HG03060 (cell line): ENCODE measurements at regions not wholly inside any gene's neighbourhood (a gene's known extent, or its start where the extent isn't known, plus 50 kb on each side); places are given as distances from the start of the nearest gene placed in this dataset.
"Not testable (repeated sequence)": the region's sequence is repeated elsewhere in the genome, so short reads cannot be mapped to it uniquely, and the experiment has no call there.

Experiments
- ATAC-seq: cut with Tn5 transposase; IDR thresholded peaks from one replicate; pipeline ENCODE4 v1.9.1; 2021; ENCODE audit warnings: low read depth, moderate number of reproducible peaks; ENCODE audit not compliant: unreplicated experiment

DNA sequence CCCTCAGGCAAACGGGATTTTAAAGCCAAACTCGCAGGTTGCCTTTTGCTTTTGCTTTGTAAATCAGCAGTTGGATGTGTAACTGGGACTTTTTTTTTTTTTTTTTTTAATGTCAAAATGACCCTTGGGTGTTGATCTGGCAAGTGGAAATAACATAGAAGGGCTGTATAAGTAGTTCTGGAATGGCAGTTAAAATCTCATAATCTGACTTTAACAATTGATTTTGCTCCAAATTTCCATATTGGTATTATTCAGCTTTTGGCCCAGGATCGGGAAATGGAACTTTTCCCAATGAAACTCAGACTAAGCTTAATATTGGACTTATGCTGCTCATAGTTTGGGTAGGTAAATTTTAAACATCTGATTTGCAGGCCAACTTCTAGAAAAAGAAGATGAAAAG lies 346.8 kb upstream of the NUDT12 start:
- no peak for ATAC-seq

DNA sequence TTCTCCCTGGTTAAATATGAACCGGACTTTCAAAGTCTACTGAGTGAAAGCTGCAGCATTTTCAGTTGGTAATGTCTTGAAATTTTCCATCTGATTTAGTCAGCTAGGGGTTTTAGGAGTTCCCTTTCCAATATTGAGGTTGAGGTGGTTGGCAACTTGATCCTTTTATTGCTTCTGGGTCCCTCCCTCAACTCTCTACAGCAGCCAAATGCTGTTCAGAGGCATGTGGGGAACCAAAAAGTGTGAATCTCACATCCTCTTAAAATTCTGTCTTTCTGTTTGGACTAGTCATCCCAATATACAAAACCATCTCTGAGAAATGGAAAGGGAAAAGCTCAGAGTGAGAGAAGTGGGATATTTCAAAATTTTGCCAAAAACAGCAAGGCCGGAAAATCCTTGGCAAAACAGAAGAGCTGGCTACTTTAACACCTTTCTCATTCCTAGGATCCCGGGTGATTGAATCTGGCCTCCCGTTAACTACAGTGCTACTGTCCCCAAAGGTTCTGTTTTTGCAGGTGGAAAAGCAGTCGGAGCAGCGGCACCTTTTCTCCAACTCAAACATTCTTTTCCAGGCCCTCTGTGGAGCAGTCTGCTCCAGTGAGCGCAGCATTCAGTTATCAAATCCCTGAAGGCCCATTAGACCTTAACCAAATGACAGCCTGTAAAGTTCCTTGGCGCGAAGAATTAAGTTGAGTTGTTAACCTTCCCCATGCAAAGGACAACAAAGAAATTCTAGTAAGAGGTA lies 345.9 kb upstream of the NUDT12 start:
- no peak for ATAC-seq

DNA sequence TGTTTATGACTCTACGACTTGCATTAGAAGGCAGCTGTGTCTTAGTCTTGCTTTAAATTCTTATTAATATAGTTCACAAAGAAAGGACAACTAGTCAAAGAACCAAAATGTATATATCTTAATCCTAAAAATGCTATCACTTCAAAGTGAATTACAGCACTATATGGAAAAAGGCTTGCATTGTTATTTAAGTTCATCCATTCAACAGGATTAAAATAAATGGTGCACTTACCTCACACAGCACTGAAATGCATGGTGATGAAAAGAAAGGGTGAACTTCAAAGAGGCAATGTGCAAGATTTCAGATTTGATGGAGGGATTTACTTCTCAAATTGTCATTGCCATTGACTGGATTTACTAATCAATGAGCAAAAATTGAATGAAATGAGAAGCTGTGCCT lies 344.4 kb upstream of the NUDT12 start:
- no peak for ATAC-seq

DNA sequence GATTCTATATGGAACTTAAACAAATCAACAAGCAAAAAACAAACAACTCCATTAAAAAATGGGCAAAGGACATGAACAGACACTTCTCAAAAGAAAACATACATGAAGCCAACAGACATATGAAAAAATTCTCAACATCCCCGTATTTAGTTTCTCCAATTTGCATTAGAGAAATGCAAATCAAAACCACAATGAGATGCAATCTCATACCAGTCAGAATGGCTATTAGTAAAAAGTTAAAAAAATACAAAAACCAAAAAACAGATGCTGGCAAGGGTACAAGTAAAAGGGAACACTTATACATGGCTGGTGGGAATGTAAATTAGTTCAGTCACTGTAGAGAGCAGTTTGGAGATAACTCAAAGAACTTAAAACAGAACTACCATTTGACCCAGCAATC lies 342.1 kb upstream of the NUDT12 start:
- ATAC-seq = no peak

DNA sequence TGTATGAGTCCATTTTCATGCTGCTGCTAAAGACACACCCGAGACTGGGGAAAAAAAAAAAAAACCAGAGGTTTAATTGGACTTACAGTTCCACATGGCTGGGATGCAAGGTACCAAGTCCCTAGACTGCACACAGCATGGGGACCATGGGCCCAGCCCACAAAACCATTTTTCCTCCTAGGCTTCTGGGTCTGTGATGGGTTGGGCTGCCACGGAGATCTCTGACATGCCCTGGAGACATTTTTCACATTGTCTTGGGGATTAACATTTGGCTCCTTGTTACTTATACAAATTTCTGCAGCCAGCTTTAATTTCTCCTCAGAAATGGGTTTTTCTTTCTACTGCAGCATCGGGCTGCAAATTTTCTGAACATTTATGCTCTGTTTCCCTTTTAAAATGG lies 340.3 kb upstream of the NUDT12 start:
- ATAC-seq = no peak

DNA sequence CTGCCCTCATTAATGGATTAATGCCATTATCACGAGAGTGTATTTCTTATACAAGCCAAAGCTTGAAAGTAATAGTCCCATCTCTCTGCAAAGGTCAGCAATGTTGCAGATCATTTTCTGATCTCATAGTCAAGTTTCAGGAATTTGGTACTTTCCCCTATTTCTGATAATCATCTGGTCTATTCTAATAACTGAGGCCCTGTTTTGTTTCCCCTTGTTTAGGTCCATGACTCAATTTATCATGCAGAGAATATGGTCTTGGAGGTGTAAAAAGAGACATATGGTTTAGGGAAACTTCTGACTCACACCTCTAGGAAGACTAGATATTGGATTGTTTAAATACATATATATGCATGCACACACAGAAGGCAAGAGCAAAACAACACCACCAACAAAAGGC lies 339.3 kb upstream of the NUDT12 start:
- no peak for ATAC-seq

DNA sequence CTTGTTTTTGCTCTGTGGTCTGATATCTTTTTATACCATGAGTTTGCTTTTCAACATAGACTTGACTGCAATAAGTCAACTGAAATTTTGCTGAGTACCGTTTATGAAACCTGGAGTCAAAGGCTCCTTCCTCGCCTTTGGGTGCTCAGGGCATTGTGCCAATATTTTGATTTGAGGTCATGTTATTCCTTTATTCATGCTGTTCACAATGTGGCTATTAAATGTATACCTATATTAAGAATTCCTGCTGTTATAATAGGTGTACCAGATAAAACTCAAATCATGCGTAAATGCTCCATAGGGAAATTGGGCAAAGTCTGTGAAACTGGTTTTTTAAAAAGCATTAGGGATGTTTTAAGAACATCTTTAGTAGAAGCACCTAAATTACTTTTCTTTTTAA lies 334.0 kb upstream of the NUDT12 start:
- no peak for ATAC-seq

DNA sequence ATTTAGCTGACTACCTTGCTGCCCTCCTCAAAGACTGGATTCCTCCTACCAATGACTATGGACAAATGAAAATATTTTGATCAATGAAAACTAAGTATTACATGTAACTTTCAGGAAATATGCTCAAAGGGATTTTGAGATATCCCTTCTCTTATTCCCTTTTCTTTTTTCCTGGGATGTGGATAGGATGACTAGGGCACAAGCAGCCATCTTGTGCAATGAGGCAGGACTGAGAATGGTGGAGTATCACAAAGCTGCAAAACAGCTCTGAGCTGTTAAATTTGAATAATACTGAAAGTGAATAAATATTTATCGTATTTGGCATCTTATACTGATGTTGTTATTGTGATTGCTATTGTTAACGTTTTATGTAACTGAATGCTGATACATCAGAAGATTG lies 333.1 kb upstream of the NUDT12 start:
- no peak for ATAC-seq

DNA sequence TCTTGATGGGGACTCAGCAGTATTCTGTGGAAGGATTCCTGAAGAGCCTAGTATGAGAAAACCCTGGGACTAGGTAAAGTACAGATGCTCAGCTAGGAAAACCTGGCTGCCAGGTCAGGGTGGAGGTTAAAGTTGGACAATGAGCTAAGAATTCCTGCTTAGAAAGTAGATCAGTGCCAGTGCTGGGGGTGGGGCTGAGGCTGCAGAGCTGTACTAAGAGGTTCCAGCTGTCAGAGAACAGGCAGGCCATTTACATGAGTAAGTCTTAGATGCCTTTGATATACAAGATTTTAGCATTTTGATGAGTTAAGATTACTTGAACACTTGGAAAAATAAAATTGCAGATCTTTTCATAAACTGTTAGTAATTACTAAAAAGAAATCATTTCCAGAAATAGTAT lies 332.3 kb upstream of the NUDT12 start:
- no peak for ATAC-seq

DNA sequence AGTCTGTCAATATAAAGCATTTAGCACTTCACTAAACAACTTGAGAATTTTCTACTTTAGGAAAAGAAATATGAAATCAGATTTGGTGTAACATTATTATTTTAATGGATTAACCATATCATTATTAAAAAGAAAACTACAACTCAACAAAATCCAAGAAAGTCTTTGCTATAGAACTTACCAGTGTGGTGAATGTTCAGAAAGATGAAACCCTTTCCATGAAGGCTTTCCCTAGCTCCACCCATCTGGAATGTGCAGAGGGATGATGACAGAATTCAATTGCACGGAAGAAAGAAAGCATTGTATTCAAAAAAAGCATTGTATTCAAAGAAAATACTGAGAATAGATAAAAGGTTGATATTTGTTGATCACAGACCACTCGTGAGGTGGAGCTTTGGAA lies 328.6 kb upstream of the NUDT12 start:
- ATAC-seq = no peak

DNA sequence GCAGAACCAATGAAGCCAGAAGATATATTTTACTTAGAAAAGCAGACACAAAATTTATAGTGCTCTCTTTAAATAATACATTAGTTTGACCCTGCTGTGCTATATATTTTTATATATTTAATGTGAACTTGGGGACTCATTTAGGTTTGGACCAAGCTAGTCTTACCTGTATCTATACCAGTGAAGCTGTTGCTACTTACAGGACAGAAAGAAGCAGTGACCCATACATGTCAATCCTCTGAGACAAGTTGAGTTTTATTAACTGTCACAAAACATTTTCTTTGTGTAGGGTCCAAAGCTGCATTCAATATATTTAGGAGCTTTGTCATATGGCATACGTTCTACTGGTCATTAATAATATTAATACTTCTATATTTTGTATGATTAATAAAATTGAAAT lies 327.7 kb upstream of the NUDT12 start:
- ATAC-seq = no peak

DNA sequence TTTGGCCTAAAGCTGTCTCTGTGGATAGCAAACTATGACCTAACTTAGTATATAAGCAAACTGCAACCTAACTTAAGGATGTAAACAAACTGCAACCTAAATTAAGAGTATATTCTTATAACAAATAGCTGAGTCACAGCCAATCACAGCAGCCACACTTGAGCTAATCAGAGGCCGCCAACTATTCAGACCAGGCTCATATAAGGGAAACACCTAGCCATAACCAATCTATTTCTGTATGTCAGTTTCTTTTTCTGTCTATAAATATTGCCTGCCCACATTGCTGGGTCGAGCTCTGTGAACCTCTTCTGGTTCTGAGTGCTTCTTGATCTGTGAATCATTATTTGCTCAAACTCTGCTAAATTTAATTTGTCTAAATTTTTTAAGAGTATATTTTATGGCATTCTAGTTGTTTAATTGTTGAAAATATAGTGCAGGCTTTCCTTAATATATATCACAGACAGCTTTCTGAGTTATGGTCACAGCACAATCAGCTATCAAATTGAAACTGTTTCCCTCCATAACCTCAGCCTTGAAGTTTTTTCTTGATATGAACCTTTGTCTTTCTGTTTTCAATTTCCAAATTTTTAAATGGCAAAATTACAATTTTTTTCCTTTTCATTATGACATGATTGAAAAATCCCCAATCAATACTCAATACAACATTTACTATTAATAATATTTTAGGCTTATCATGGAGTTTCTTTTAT lies 327.1 kb upstream of the NUDT12 start:
- ATAC-seq = peak; percentile 92

DNA sequence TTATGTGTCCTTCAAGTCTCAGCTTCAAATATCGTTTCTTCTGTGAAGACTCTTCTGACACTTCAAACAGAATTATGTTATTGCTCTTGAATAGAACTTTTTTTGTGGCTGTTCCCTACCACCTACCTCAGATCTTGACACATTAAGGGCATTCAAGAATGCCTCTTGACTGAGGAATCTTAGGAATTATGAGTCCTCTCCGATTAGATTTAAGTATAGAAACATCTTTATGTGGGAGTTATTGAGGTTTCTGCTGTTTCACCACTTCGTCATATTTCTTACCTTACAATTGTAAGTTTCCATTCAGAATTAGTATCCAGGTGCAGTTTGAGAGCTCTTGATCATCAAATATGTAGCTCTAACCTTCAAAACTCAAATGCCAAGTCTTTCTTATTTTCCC lies 324.2 kb upstream of the NUDT12 start:
- no peak for ATAC-seq

DNA sequence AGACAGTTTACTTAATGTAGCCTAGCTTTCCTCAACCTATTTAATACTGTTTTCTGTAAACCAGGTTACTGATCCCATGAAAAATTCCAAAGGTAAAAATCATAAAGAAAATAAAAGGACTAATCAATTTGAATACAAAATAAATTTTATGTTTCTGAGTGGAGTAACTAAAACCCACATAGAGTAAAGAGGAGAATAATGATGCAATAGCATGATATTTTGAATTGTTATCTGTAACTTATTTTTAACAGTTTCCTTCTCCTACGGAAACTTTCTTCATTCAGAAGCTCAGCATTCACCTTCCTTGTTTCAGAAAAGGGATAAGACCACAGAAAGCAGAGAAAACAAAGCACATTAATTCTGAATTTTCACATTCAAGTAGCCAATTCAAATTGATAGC lies 320.6 kb upstream of the NUDT12 start:
- ATAC-seq = no peak

DNA sequence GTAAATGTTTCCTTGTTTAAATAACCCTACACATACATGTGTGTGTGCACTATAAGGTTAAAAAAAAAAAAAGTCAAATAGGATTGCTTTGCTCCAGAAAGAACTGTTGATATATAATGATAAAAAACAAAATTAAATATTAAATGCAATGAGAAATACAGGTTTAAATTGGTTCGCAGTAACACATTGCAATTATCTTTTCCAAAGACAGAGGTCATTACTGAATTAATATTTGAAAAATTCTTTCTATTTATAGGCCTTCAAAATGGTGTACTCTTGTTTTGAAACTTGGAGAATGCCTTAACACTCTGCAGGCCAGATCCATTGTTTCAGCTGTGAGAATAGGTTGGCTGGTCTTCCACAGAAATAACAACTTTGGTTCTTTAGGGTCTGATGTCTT lies 319.0 kb upstream of the NUDT12 start:
- ATAC-seq = no peak

DNA sequence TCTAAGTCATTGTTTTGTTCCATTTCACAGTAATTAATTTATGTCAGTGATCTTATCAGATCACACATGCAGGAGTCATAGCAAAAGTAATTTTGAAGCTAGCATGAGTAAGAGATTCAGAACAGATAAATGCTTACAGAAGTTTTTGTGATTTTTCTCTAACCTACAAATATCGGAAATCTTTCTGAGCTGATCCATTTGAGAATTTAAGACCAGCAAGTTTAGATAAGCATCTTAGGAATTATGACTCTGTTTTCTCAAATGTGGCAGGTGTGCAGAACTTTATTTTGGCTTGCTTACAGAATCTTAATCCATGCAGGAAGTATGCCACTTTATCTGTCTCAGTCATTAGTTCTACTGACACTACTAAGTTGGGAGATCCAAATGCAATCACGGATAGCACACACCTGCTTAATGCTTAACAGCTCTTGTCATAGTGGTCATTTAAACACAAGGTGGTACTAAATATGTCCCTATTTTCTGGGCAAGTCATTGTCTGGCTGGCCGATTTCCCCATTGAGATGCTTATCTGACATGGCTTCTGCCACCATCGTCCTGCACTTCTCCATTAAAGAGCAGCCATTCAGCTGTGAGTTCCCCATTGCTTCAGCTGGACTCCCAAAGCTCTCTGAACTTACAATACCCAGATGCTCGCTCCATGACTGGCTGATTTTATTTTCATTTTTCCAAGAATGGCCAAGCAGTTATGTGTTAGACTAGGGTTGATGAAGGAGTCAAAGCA lies 305.4 kb upstream of the NUDT12 start:
- ATAC-seq = no peak

DNA sequence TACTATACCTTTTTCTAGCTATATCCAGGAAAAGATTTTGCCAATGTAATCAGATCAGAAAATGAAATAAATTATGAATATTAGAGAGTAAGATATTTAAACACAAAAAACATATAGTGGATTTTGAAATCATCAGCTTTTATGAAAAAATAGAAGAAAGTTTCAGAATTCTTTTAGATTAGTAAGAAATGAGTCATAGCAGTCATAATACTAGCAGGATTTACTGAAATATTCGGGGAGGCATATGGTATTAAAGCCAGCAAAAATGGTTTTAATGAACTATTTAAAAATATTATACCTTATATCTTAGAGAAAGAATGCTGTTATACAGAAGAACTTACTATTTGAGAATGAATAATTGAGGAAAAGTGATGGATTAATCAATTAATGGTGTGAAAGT lies 303.6 kb upstream of the NUDT12 start:
- no peak for ATAC-seq

DNA sequence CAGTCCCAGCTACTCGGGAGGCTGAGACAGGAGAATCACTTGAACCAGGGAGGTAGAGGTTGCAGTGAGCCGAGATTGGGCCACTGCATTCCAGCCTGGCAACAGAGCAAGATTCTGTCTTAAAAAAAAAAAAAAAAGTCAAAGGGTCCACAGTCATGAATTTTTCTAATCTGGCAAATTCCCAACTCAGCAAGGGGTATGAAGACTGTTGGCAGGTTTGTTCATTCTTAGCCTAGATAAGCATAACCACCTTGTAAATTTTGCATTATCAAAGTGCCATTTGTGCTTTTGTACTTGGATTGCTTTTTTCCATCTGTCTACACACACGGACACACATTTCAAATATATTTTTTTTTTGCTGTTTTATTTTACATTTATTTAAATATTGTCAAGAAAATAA lies 299.8 kb upstream of the NUDT12 start:
- no peak for ATAC-seq

DNA sequence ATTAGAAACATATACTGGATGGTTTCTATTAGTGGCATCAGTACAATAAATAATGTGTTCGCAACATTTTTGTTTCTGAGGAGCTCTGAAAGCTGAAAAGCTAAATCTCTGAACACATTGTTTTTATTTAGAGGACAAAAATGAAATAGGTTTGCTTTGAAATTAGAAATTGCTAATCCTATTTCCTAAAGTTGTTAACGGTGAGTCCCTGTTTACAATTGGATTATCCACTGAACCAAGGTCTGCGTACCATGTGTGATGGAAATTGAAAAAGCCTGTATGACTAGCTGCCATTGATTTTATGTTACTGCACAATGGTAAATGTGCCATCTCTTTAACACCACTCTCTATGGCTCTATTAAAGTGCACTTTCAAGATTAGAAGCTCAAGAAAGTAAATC lies 297.7 kb upstream of the NUDT12 start:
- no peak for ATAC-seq

DNA sequence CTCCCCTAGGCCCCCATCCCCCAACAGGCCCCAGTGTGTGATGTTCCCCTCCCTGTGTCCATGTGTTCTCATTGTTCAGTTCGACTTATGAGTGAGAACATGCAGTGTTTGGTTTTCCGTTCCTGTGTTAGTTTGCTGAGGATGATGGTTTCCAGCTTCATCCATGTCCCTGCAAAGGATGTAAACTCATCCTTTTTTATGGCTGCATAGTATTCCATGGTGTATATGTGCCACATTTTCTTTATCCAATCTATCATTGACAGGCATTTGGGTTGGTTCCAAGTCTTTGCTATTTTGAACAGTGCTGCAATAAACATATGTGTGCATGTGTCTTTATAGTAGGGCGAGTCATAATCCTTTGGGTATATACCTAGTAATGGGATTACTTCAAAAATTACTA lies 295.8 kb upstream of the NUDT12 start:
- ATAC-seq = not testable (repeated sequence)

DNA sequence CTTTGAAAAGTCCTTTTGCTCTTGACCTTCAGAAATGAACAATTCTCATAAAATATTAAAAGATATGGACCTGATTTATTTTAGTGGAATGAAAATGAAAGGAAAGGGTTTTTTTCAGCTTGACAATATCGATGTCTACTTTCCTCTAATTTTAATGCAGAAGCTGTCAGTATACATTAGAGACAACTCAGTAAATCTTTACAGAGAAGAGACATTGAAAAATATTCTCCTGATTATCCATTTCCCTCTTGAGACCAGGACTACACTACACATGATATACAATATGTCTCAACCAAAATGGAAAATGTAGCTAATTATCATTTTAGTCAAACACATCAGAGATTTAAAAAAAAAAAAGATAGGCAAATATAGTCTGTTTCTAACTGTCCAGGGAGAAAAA lies 288.5 kb upstream of the NUDT12 start:
- no peak for ATAC-seq

DNA sequence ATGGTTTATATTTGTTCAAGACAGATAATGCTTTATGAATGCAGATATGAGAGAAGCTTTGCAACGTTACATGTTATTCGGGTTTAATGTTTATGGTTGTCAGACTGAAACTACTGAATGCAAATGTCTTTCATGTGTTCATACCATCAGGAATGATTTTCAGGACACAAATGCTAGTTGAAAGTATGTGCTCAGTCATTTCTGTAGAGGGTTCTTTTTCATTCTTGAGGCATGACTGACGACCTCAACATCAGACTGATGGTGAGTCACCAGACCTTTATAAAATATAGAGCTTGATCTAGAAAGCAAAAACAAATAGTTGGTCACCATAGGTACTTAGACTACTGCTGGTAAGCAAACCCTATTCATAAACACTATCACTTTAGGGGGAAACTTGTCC lies 287.3 kb upstream of the NUDT12 start:
- no peak for ATAC-seq
